IMR-90 (cell line): ENCODE measurements at regions not wholly inside any gene's neighbourhood (a gene's known extent, or its start where the extent isn't known, plus 50 kb on each side); places are given as distances from the start of the nearest gene placed in this dataset.

Source experiments
- ATAC-seq: fragments of 200-7000 bp; cut with Tn5 transposase; 2 replicates; pipeline ENCODE4 v1.9.1; 2020; ENCODE audit warnings: low read depth, mild to moderate bottlenecking, moderate library complexity
- BruUV-seq: library from RNA; stranded (reverse); fragments of 400-500 nt; replicated peaks from 2 replicates; lab custom pipeline; 2021; lab: Mats Ljungman, UMichigan
- CTCF ChIA-PET: fragments of 300-600 bp; formaldehyde crosslinking; extraction: SDS; loops from one replicate; lab custom pipeline; 2021; ENCODE audit warnings: antibody characterized with exemption; lab: Yijun Ruan, JAX
- POLR2A ChIA-PET: fragments of 300-600 bp; sonication (Branson Sonifier 250); formaldehyde crosslinking; loops from one replicate; lab custom pipeline; 2022; ENCODE audit warnings: antibody characterized with exemption; ENCODE audit not compliant: unreplicated experiment; lab: Charles Lee
- DNase-seq: peaks from one replicate; pipeline ENCODE4 v3.0.0; 2013
- H2AFZ ChIP-seq: replicated peaks from 2 replicates; pipeline ENCODE3; 2013; ENCODE audit warnings: low read length, mild to moderate bottlenecking; ENCODE audit not compliant: poor library complexity
- H2AK5ac ChIP-seq: 2 replicates; pipeline ENCODE4 v1.6.1; 2013; ENCODE audit warnings: low read depth, low read length, inconsistent platforms
- H2AK9ac ChIP-seq: replicated peaks from 2 replicates; pipeline ENCODE3; 2013; ENCODE audit warnings: mild to moderate bottlenecking, low read depth, low read length, moderate library complexity; ENCODE audit not compliant: poor library complexity
- H2BK120ac ChIP-seq: 2 replicates; pipeline ENCODE4 v1.6.1; 2013; ENCODE audit warnings: low read depth, low read length, inconsistent platforms
- H2BK15ac ChIP-seq: 3 replicates; pipeline ENCODE4 v1.6.1; 2013; ENCODE audit warnings: low read depth, low read length, inconsistent platforms
- H2BK20ac ChIP-seq: 2 replicates; pipeline ENCODE4 v1.6.1; 2013; ENCODE audit warnings: low read depth, mild to moderate bottlenecking, inconsistent platforms, low read length, moderate library complexity
- H2BK5ac ChIP-seq: 2 replicates; pipeline ENCODE4 v1.6.1; 2013; ENCODE audit warnings: mild to moderate bottlenecking, low read depth, low read length, inconsistent platforms; ENCODE audit not compliant: poor library complexity, severe bottlenecking
- H3K14ac ChIP-seq: replicated peaks from 2 replicates; pipeline ENCODE4 v1.6.1; 2013; ENCODE audit warnings: low read depth, low read length, inconsistent platforms
- H3K18ac ChIP-seq: 2 replicates; pipeline ENCODE4 v1.6.1; 2013; ENCODE audit warnings: low read depth, low read length, control low read depth
- H3K23ac ChIP-seq: 2 replicates; pipeline ENCODE4 v1.6.1; 2013; ENCODE audit warnings: low read depth, low read length, inconsistent platforms
- H3K27ac ChIP-seq: 2 replicates; pipeline ENCODE4 v1.5.1; 2013; ENCODE audit warnings: mild to moderate bottlenecking, control low read depth, low read length; ENCODE audit not compliant: insufficient read depth
- H3K27me3 ChIP-seq: 2 replicates; pipeline ENCODE4 v1.6.1; 2013; ENCODE audit warnings: low read length; ENCODE audit not compliant: control insufficient read depth, insufficient read depth
- H3K36me3 ChIP-seq: 2 replicates; pipeline ENCODE4 v1.6.1; 2013; ENCODE audit warnings: low read length, mixed read lengths; ENCODE audit not compliant: control insufficient read depth, insufficient read depth
- H3K4ac ChIP-seq: 2 replicates; pipeline ENCODE4 v1.6.1; 2013; ENCODE audit warnings: low read depth, low read length, inconsistent platforms
- H3K4me1 ChIP-seq: 2 replicates; pipeline ENCODE4 v1.6.1; 2013; ENCODE audit warnings: low read length, mixed read lengths; ENCODE audit not compliant: control insufficient read depth, insufficient read depth
- H3K4me2 ChIP-seq: 2 replicates; pipeline ENCODE4 v1.6.1; 2013; ENCODE audit warnings: low read depth, mild to moderate bottlenecking, control low read depth, low read length, moderate library complexity
- H3K4me3 ChIP-seq: 2 replicates; pipeline ENCODE4 v1.5.1; 2013; ENCODE audit warnings: low read depth, mild to moderate bottlenecking, control low read depth, low read length, moderate library complexity; ENCODE audit not compliant: insufficient read depth
- H3K56ac ChIP-seq: 2 replicates; pipeline ENCODE4 v1.6.1; 2013; ENCODE audit warnings: low read length, inconsistent platforms; ENCODE audit not compliant: insufficient read depth; ENCODE audit errors: extremely low read depth
- H3K79me1 ChIP-seq, 2 experiments: 2 replicates each; pipeline ENCODE4 v1.6.1; 2013; ENCODE audit warnings: low read length in 2 of 2, inconsistent platforms in 1 of 2, low read depth in 1 of 2
- H3K9ac ChIP-seq: 2 replicates; pipeline ENCODE4 v1.6.1; 2013; ENCODE audit warnings: low read depth, low read length, control low read depth
- H3K9me1 ChIP-seq: 2 replicates; pipeline ENCODE4 v1.6.1; 2013; ENCODE audit warnings: low read length, inconsistent platforms; ENCODE audit not compliant: insufficient read depth
- H3K9me3 ChIP-seq: 2 replicates; pipeline ENCODE4 v1.6.1; 2013; ENCODE audit warnings: low read length; ENCODE audit not compliant: control insufficient read depth, insufficient read depth
- H4K20me1 ChIP-seq: 2 replicates; pipeline ENCODE4 v1.6.1; 2013; ENCODE audit warnings: low read length, inconsistent platforms; ENCODE audit not compliant: insufficient read depth
- H4K5ac ChIP-seq: 2 replicates; pipeline ENCODE4 v1.6.1; 2013; ENCODE audit warnings: mild to moderate bottlenecking, low read depth, low read length, control low read depth
- H4K8ac ChIP-seq, 2 experiments: 2 replicates each; pipeline ENCODE4 v1.6.1; 2013; ENCODE audit warnings: low read depth in 2 of 2, low read length in 2 of 2, control low read depth in 1 of 2, inconsistent platforms in 1 of 2
- H4K91ac ChIP-seq: 2 replicates; pipeline ENCODE4 v1.6.1; 2013; ENCODE audit warnings: low read depth, low read length, inconsistent platforms; ENCODE audit not compliant: insufficient read depth
- FOS ChIP-seq: fragments of 150-350 bp; IDR thresholded peaks from 2 replicates; pipeline ENCODE4 v1.6.1; 2016; ENCODE audit warnings: low read depth, low read length
- MAFK ChIP-seq: IDR thresholded peaks from 2 replicates; pipeline ENCODE4 v1.6.1; 2012; ENCODE audit warnings: low read depth, low read length, improper control_type of control experiment
- MAZ ChIP-seq: IDR thresholded peaks from 2 replicates; pipeline ENCODE4 v1.6.1; 2012; ENCODE audit warnings: low read depth, mild to moderate bottlenecking, low read length, improper control_type of control experiment, moderate library complexity, borderline replicate concordance
- MXI1 ChIP-seq: IDR thresholded peaks from 2 replicates; pipeline ENCODE4 v1.6.1; 2012; ENCODE audit warnings: low read depth, mild to moderate bottlenecking, low read length, moderate library complexity, borderline replicate concordance
- POLR2A ChIP-seq: IDR thresholded peaks from 2 replicates; pipeline ENCODE4 v1.6.1; 2012; ENCODE audit warnings: mild to moderate bottlenecking, low read depth, low read length
- RCOR1 ChIP-seq: IDR thresholded peaks from 2 replicates; pipeline ENCODE4 v1.6.1; 2012; ENCODE audit warnings: mild to moderate bottlenecking, low read length, improper control_type of control experiment; ENCODE audit not compliant: insufficient replicate concordance
- USF2 ChIP-seq: fragments of 150-350 bp; IDR thresholded peaks from 2 replicates; pipeline ENCODE4 v1.6.1; 2017; ENCODE audit warnings: mild to moderate bottlenecking, antibody characterized with exemption, low read length, low read depth
- WGBS, 2 experiments: methylation state at CpG; one replicate each; pipeline versions ENCODE4 v1.1.5 to v1.1.7; 2013; ENCODE audit warnings: missing lambda C conversion rate in 2 of 2; ENCODE audit not compliant: insufficient read length in 1 of 2; ENCODE audit errors: extremely low coverage in 2 of 2; 5-methylcytosine and 5-hydroxymethylcytosine counted together
- dilution Hi-C: fragments of 300-500 bp; cut with HindIII; formaldehyde crosslinking; loops from one replicate; pipeline ENCODE4 v1.14.3; 2018; ENCODE audit warnings: low sequenced_read_pairs; ENCODE audit not compliant: unreplicated experiment
- in situ Hi-C: fragments of 300-500 bp; cut with MboI; formaldehyde crosslinking; loops from 3 replicates; pipeline ENCODE4 v1.14.3; 2019; ENCODE audit warnings: low sequenced_read_pairs, inconsistent platforms, mixed read lengths
- intact Hi-C: fragments of 100-400 bp; cut with micrococcal nuclease; formaldehyde crosslinking; loops from 2 replicates; pipeline ENCODE4 v1.10.0; 2022
- TF ChIP-seq, protein P1 (sequence below): fragments of 150-350 bp; IDR thresholded peaks from 2 replicates; pipeline ENCODE4 v1.6.1; 2016; ENCODE audit warnings: low read depth, mild to moderate bottlenecking, low read length, moderate library complexity, borderline replicate concordance

- CTCF ChIA-PET, result no interaction called here
Measured at GRCh38 chr14:49187799-49188198, 398.4 kb downstream of the RPS29 start.

More at GRCh38 chr14:49187799-49188198, 398.4 kb downstream of the RPS29 start:
- Histone ChIP-seq H2BK120ac (no peak overlapping the region), H4K91ac (no peak overlapping the region), H4K8ac (no peak overlapping the region), H3K4me3 (no peak overlapping the region), H2BK20ac (no peak overlapping the region), H2BK5ac (no peak overlapping the region), H3K23ac (no peak overlapping the region), H4K5ac (no peak overlapping the region), H3K56ac (no peak overlapping the region), H3K14ac (no peak overlapping the region), H2AFZ (no peak overlapping the region), H2AK9ac (no peak overlapping the region), H3K36me3 (no peaks in the 10 kb centered on the region), H3K79me1 (no peaks in the 10 kb centered on the region), H3K4ac (no peak overlapping the region), H3K9ac (no peak overlapping the region), H2BK15ac (no peak overlapping the region), H3K4me2 (no peak overlapping the region), H3K9me1 (no peaks in the 10 kb centered on the region), H3K4me1 (no peaks in the 10 kb centered on the region), H3K18ac (no peak overlapping the region), H3K27ac (no peak overlapping the region), H4K20me1 (no peaks in the 10 kb centered on the region), H3K27me3 (no peaks in the 10 kb centered on the region), H2AK5ac (no peak overlapping the region), H3K9me3 (peaks cover 5% of the 10 kb centered on the region; the same call in 1 of the 2 replicates)
- TF ChIP-seq, protein P1, sequence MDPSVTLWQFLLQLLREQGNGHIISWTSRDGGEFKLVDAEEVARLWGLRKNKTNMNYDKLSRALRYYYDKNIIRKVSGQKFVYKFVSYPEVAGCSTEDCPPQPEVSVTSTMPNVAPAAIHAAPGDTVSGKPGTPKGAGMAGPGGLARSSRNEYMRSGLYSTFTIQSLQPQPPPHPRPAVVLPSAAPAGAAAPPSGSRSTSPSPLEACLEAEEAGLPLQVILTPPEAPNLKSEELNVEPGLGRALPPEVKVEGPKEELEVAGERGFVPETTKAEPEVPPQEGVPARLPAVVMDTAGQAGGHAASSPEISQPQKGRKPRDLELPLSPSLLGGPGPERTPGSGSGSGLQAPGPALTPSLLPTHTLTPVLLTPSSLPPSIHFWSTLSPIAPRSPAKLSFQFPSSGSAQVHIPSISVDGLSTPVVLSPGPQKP, result no peak
- TF ChIP-seq MXI1, result no peak
- no peak for TF ChIP-seq MAFK
- no peak for TF ChIP-seq USF2
- TF ChIP-seq FOS, result no peak
- TF ChIP-seq POLR2A, result no peak
- TF ChIP-seq MAZ, result no peak
- TF ChIP-seq RCOR1, result no peak
- dilution Hi-C loops, result no loop called here
- DNase-seq (no peak), ATAC-seq (no peak)
- intact Hi-C loops, result no loop called here
- in situ Hi-C loops, result no loop called here
- WGBS, 2 experiments, result no CpG with 5 or more reads among the region's 4 CpGs
- POLR2A ChIA-PET, result no interaction called here
- no TSS peak for BruUV-seq
